ENCODE measurements at regions not wholly inside any gene's neighbourhood (a gene's known extent, or its start where the extent isn't known, plus 50 kb on each side); places are given as distances from the start of the nearest gene placed in this dataset.

- TF ChIP-seq POLR2A (IDR thresholded peaks at IDR 0.05; ENCODE audit: low read length) (no peak), GATA1 (IDR thresholded peaks at IDR 0.05; ENCODE audit: low read depth, low read length) (no peak)
Observed at GRCh38 chr4:181944527-181944926, 298.7 kb upstream of the TENM3 start.

Measured in erythroblast (primary cell).